Effector CD8-positive, alpha-beta T cell (primary cell): ENCODE measurements at regions not wholly inside any gene's neighbourhood (a gene's known extent, or its start where the extent isn't known, plus 50 kb on each side); places are given as distances from the start of the nearest gene placed in this dataset.
"Not testable (repeated sequence)": the region's sequence is repeated elsewhere in the genome, so short reads cannot be mapped to it uniquely, and the experiment has no call there.

Source experiments
- DNase-seq: peaks from one replicate; lab custom pipeline; 2025; lab: John Stamatoyannopoulos, UW

DNA sequence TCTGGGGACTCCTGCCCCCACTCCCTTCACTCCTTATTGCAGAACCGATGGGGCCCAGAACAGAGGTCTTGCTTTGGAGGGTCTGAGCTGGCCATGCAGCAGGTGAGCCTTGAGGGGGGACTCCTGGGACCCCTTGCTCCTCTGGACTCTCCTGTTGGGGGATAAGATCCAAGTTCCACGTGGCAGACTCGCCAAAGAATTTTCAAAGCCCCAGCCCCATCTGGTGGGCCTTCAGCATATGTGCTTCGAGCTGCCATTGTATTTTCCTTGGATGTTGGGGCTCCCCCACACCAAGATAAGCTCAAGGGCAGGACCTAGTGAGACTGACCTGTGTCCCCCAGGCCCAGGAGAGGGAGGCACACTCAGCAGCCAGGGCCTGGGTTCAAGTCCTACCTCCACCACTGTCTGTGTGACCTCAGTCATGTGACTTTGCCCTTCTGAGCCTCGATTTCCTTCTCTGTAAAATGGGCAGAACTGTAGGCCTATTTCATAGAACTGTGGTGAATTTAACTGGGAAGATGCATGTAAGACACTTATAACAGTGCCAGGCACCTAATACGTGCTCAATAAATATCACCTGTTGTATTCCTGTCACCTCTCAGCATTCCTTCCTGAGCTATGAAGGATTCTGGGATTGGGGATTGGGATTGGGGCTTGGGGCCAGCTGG is 115.5 kb downstream of the VEGFA start:
- DNase-seq = no peak

DNA sequence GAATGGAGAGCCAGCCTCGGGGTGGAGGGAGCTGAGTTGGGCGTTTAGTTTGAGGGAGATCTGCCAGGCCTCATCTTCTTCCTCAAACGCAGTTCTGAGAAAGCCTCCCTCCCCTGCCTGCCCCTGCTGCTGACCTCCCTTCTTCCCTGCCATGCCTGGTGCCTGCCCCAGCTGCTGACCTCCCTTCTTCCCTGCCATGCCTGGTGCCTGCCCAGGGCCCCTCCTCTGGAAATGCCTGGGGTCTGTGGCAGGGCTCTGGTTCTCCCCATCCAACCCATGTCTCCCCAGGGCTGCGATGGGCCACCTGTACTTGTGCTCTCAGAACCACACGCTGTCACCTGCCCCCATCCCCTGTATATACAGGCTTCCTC is 114.6 kb downstream of the VEGFA start:
- no peak for DNase-seq

DNA sequence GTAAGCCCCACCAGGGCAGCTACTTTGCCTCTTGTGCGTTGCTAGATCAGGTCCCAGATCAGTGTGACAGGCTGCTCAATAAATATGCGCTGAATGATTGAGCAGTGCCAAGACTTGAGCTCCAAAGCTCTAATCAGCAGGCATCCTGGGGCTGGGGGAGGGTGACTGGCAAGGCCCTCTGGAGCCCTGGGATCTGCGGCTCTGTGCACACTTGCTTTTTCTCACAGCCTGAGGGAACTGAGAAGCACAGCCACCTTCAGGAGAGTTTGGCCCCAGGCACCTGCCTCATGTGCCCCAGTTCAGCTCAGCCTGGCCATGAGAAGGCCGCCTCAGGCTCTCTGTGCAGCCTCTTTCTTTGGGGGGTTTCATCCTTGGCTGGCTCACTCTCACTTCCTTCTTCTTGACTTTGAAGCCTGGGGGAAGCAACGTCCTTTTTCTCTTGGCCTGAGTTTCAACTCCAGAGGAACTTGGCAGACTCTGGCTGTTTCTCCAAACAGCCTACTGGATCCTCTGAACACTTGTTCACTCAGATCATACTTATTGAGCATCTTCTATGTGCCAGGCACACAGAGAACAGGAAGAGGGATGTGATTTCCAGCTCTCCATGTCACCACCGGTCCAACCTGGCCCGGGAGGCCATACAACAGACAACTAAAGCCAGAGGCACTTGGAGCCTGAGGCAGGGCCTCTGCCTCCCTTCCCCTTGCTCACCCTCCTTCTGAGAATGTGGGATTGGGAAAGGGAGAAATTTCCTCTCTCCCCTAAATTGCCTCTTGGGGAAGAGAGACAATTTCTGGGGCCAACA is 114.0 kb downstream of the VEGFA start:
- DNase-seq = no peak

DNA sequence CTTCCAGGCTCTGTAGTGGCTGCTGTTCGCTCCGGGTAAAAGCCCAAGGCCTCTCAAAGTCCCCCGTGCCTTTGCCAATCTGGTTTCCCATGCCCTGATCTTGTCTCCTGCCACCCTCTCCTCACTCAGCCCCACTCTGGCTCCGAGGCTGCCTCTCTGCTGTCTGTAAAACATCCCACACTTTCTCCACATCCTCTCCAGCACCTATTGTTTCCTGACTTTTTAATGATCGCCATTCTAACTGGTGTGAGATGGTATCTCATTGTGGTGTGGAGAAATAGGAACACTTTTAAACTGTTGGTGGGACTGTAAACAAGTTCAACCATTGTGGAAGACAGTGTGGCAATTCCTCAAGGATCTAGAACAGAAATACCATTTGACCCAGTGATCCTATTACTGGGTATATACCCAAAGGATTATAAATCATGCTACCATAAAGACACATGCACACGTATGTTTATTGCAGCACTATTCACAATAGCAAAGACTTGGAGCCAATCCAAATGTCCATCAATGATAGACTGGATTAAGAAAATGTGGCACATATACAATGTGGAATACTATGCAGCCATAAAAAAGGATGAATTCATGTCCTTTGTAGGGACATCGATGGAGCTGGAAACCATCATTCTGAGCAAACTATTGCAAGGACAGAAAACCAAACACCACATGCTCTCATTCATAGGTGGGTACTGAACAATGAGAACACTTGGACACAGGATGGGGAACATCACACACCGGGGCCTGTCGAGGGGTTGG is 112.9 kb downstream of the VEGFA start:
- not testable (repeated sequence) for DNase-seq

DNA sequence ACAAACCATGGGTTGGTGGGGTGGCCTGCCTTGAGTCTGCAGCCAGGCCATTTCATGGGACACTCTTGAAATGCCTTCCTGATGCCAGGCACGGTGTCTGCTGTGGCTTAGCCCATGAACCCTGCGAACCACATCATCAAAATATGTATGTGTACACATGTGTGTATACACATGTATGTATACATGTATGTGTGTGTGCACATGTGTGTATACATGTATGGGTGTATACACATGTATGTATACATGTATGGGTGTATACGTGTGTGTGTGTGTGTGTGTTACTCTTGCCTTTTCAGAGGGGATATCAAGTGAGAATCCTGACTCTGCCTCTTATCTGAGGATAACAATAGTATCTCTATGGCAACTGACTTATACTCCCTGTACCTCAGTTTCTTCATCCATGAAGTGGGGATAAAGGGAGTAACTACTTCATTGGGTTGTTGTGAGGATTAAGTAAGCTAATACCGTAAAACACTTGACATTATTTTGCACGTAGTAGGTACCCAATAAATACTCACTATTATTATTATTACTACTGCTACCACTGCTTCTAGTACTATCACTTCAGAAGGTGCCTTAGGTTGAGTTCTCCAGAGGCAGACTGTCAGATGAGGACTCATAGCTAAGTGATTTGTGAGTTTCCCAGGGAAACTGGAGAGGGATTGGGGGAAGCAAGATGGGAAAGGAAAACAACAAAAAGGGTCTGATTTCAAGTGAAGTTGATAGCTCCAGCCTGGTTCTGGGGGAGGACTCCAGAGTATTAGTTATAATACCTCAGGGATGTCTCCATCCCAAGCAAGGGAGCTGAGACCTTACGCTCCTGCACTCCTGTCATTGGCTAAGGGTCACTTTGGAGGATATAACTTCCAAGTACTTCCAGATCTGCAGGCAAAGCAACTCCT is 110.5 kb downstream of the VEGFA start:
- DNase-seq = no peak

DNA sequence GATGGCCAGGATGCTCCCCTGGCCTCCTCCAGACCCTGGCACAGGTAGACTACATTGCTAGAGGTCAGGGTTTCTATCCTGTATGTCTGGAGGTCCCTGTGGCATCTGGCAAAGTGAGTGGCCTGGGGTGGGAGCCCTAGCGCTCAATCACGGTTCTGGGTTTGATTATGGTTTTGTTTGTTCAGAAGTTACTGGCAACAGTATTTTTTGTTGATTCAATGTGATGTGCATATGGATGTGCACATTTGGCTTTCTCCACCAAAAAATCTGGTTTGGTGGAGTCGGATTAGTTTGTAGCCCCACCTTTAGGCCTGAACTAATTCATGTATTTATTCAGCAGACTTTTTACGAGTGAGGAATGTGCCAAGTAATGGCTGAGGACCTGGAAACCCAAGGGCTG is 109.7 kb downstream of the VEGFA start:
- no peak for DNase-seq

DNA sequence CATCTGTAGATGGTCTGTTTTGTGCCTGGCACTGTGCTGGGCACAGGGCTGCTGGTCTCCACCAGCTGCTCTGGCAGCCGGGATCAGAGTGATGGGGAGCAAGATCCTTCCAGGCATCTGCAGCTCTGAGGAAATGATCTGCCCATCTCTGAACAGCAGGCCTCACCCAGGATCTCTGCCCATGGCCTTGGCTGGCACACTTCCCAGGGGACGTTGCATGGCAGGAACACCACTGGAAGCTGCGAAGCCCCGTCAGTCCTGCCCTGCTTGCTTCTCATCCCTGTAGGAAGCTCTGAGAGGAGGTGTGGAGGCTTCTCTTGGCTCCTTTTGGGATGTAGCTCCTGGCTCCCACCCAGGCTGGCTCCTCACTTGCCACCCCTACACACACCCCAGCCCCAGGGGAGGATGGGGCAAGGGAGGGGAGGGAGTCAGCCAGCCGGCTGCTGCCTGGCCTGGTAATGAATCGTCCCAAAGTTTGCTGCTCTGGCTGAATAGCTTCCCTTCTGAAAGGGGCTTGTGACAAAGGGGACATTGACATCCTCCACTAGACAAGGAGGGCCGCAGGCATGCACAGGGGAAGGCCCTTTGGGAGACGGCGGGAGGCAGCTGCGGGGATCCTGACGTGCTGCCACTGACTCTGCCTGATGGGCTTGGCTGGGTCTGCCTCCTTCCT is 108.9 kb downstream of the VEGFA start:
- no peak for DNase-seq

DNA sequence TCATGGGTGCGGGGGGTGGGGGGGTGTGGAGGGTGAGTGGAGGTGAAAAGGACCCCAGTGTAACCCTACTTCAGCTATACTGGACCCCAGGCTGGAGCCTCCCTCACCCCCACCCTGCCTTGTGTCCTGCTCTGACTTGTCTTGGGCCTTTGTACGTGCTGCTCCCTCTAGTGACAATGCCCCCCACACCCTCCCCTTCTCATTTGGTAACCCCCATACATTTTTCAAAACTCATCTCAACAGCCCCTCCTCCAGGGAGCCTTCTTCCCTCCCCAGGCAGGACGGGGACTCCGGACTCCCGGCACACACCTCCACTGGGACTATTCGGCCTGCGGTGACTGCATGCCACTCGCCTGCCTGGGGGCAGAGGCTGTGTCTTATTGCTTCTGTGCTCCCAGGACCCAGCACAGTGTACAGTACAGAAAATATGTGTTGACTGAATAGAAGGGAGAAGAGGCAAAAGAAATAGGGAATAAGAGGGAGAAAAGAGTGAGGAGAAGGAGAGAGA is 108.2 kb downstream of the VEGFA start:
- DNase-seq = no peak

DNA sequence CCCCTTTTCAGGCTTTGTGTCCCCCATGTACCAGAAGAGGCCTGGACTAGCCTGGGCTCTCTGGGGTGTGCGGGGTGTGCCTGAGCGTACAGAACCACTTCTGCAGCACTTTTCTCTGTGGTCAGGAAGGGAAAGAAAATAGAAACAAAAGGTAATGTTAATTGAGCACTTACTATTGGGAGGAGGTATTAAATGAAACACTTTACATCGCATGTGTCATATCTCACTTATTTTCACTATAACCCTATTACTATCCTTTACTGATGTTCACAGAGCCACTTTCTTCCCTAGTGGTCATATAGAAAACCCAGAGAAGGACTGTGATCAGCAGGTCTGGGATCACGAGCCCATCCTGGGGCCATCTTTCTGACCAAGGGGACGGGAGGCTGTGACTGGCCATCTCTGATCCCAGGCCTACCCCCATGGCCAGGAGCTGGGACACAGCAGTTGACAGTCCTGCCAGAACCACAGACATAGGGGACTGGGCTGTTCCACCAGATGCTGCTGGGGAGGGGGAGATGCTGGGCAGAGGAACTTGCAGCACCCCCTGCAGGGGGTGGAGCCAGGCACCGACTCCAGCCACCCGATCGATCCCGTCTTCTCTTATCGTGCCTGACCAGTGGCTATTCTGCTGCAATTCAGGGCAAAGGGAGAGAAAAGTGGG is 107.6 kb downstream of the VEGFA start:
- no peak for DNase-seq

DNA sequence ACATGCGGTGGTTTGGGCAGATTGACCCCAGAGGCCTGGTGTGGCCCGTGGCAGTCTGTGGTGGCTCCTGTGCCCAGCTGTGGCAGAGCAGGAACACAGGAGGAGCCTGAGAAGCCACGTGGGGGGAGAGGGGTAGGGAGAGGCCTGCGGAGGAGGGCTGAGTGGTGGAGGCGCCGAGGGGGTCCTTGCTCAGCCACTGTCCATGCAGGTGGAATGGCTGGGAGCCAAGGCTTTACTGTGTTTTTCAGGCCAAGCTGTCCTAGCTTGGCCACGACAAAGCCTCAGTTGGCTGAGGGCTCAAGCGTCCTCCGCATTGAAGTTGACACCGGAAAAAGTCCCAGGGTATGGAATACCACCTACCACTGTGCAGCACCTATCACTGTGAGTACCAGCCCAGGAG is 107.0 kb downstream of the VEGFA start:
- no peak for DNase-seq

DNA sequence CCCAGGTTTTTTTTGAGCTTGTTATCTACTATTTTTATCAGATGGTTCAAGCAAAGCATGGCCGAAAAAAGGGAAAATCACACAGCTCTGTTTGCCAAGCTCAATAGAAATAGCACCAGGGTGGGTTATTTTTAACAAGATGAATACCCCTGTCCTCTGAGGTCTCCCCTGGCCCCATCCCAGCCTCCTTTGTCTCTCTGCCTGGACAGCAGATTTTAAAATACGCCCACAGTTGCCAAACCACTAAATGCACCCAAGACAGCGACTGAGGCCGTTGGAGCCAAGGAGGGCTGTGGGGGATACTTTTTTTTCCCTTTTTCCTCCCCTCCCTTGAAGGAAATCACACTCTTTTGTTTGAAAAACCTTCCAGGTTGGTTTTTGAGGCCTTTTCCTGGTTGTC is 106.6 kb downstream of the VEGFA start:
- no peak for DNase-seq

DNA sequence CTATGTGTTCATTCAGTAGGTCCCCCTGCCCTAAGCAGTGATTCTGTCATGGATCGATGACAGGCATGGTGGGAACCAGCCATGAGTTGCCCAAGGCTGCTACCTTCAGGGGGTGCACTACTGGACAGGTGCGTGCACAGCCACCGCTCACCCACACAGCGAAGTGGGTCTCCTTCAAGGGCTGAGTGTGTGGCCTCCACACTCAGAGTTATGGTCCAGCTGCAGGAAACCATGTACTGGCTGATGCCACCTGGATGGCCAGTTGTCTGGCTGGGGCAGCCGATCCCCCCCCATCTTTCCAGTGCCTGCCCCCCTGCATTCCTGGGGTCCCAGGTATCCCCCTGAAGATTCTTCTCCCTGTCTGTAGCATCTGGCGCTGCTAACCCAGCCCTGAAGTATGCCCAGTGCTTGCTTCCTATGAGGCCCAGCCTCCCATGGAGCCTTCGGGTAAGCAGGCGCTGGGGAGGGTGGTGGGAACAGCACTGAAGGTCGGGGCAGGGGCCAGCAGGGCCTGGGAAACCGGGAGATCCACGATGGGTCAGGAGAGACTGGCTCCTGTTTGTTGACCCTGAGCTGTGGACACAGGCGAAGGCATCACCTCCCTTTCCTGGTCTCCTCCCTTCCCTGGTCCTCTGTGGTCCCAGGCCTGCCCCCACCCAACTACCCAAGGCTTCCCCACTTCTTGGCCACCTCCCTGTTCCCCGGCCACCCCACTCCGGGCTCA is 106.0 kb downstream of the VEGFA start:
- no peak for DNase-seq

DNA sequence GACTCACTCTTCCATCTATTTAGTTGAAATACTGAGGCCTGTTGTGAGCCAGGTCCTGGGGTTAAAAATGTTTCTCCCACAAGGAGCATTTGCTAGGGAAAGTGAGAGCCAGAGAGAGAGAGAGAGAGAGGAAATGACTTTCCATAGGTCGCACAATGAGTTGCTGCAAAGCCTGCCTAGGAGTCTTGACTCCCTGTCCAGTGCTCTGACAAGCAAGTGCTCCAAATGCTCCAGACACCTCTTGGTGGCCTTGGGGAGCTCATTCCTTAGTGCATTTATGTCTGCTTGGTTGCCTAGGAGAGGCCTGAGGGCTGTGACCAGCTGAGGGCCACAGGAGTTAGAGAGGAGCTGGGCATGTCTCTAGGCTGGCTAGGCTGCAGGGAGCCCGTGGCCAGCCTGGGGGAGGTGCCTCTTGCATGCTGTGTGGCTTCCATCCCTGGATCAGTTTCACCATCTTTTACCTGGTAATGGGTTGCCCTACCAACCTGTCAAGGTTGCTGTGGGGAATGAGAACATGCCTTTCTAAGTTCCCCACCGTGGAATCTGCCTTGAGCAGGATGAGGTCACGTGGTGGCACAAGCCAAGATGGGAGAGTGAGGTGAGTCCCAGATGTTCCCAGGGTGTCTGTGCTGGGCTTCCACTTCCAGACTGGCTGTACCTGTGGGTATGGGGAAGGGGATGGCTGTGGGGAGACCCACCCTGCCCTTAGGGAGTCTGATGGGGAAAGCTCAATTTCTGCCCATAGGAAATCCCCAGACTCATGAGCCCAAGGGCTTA is 105.0 kb downstream of the VEGFA start:
- DNase-seq = no peak

DNA sequence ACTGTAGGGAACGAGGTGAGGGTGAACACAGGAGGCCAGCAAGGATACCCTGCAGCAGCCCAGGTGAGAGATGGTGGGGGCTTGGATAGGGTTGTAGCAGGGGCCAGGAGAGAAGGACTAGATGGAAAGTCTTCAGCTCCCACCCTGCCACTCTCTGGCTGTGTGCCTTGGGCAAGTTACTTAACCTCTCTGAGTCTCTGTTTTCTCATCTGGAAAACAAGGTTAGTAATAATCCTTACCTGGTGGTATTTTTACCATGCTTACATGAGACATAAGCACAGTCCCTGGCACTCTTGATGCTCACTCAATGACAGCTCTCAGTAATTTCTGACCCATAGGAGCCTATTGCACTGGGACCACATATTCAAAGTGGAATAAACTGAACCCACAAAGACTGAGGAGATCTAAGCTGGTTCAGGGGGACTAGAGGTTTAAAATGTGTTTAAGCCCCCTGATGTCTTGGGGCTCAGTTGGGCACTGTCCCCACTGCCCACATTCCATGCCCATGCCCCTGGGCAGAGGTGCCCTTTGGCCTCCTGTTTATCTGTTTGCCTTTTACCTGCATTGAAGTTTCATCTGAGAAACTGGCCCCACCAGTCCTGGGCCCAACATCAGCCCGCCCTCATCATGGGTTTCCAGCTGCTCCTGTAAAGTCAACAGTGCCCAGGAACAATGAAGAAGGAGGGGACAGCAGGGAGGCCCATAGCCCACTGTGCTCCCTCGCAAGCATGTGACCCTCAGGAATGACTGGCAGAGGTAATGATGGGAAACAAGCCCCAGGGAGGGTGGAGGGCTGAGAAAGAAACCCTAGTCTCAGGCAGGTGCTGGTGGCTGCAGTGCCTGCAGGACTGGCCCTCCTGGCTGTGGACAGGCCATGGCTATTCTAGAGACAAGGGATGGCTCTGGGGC is 104.0 kb downstream of the VEGFA start:
- DNase-seq = no peak

DNA sequence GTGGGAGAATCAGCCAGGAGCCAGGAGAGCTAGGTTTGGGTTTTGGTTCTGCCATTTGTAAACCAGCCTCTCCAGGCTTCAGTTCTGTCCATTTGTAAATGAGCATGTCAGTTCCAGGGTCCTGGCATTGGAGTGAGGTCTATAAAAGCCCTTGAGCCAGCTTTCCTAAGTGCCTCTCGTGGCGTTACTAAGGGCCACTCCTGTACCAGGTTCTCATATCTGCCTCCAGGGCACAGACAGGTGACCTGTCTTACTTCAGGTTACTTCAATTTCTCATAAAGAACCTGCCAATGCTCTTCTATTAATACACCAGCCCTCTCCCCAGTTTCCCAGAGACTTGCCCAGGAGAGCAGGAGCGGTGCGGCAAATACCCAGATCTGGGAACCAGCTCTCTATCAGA is 101.9 kb downstream of the VEGFA start:
- DNase-seq = no peak

DNA sequence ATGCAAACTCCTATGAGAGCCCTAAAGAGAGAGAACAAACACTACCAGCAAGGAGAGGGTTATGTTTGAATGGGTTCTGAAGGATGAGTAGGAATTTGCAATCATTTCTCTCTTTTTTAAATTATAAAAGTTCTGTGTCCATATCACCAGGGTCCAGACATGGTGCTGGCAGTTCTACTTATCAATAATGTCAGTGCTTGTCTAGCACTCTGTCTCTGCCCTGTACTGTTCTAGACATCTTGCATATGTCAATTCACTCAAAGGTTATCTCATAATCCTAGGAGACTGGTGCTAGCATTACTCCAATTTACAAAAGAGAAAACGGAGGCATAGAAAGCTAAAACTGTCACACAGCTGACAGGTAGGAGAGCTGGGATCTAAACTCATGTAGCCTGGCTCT is 101.3 kb downstream of the VEGFA start:
- DNase-seq = no peak

DNA sequence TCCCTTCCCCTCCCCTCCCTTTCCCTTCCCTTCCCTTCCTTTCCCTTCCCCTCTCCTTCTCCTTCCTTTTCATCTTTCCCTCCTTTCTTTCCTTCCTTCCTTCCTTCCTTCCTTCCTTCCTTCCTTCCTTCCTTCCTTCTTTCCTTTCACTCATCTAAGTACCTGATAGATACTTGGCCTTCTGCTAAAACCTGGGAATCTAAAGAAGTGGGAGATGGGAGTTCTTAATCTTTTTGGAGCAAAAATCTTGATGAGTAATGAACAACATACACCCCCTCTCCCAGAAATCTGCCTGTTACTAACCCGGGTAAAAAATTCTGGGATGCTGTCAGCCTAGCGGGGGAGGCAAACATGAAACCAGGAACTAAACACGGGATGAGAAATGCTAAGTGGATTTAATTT is 100.7 kb downstream of the VEGFA start:
- DNase-seq = no peak
